PC-9 (cell line): ENCODE measurements at regions not wholly inside any gene's neighbourhood (a gene's known extent, or its start where the extent isn't known, plus 50 kb on each side); places are given as distances from the start of the nearest gene placed in this dataset.

Experiments used
- BruUV-seq: library from RNA; stranded (reverse); fragments of 400-500 nt; replicated peaks from 2 replicates; lab custom pipeline; 2021; lab: Mats Ljungman, UMichigan
- CTCF ChIA-PET: fragments of 300-600 bp; sonication (Branson Sonifier 250); formaldehyde crosslinking; loops from one replicate; lab custom pipeline; 2022; ENCODE audit warnings: antibody characterized with exemption; lab: Charles Lee
- POLR2A ChIA-PET: fragments of 300-600 bp; sonication (Branson Sonifier 250); formaldehyde crosslinking; loops from one replicate; lab custom pipeline; 2022; ENCODE audit warnings: antibody characterized with exemption; ENCODE audit not compliant: unreplicated experiment; lab: Charles Lee
- DNase-seq, 2 experiments: peaks; one replicate each; pipeline versions ENCODE4 v3.0.0 to v3.0.0-alpha.2; 2015 to 2022; ENCODE audit warnings: mixed read lengths in 1 of 2
- H2AFZ ChIP-seq: fragments of 200-600 bp; sonication (generic); 2 replicates; pipeline ENCODE4 v1.8.1; 2017; ENCODE audit warnings: antibody characterized with exemption
- H3F3A ChIP-seq: fragments of 200-600 bp; sonication (generic); 2 replicates; pipeline ENCODE4 v1.8.1; 2017; ENCODE audit warnings: antibody characterized with exemption, mild to moderate bottlenecking, low read depth; ENCODE audit not compliant: insufficient read depth
- H3K27ac ChIP-seq: fragments of 200-600 bp; sonication (generic); 2 replicates; pipeline ENCODE4 v1.6.1; 2016; ENCODE audit warnings: mixed run types
- H3K27me3 ChIP-seq: fragments of 200-600 bp; sonication (generic); 2 replicates; pipeline ENCODE4 v1.6.1; 2016; ENCODE audit warnings: low read depth, mixed run types; ENCODE audit not compliant: insufficient read depth
- H3K36me3 ChIP-seq: fragments of 200-600 bp; sonication (generic); 2 replicates; pipeline ENCODE4 v1.6.1; 2016; ENCODE audit warnings: low read depth, mixed run types
- H3K4me1 ChIP-seq: fragments of 200-600 bp; sonication (generic); replicated peaks from 2 replicates; pipeline ENCODE4 v1.6.1; 2016; ENCODE audit warnings: mixed run types; ENCODE audit not compliant: insufficient read depth
- H3K4me2 ChIP-seq: fragments of 200-600 bp; sonication (generic); 2 replicates; pipeline ENCODE4 v1.6.1; 2017; ENCODE audit warnings: mixed run types
- H3K4me3 ChIP-seq: fragments of 200-600 bp; sonication (generic); 2 replicates; pipeline ENCODE4 v1.6.1; 2016; ENCODE audit warnings: mixed run types
- H3K79me2 ChIP-seq: fragments of 200-600 bp; sonication (generic); 2 replicates; pipeline ENCODE4 v1.6.1; 2017; ENCODE audit warnings: low read depth, mixed run types
- H3K9me2 ChIP-seq: fragments of 200-600 bp; sonication (generic); 2 replicates; pipeline ENCODE4 v1.8.1; 2017; ENCODE audit warnings: mild to moderate bottlenecking; ENCODE audit not compliant: insufficient read depth
- H3K9me3 ChIP-seq: fragments of 200-600 bp; sonication (generic); 2 replicates; pipeline ENCODE4 v1.8.1; 2016; ENCODE audit warnings: low read depth; ENCODE audit not compliant: insufficient read depth
- H4K20me1 ChIP-seq: fragments of 200-600 bp; sonication (generic); 2 replicates; pipeline ENCODE4 v1.8.1; 2017; ENCODE audit not compliant: insufficient read depth
- CTCF ChIP-seq: fragments of 200-600 bp; sonication (generic); conservative IDR thresholded peaks from 2 replicates; pipeline ENCODE4 v1.6.1; 2017; ENCODE audit warnings: mixed run types, antibody characterized with exemption, mild to moderate bottlenecking, moderate library complexity
- EZH2 ChIP-seq: fragments of 200-600 bp; sonication (generic); IDR thresholded peaks from 2 replicates; pipeline ENCODE4 v1.8.0; 2017; ENCODE audit warnings: antibody characterized with exemption, low read depth
- intact Hi-C: fragments of 100-400 bp; cut with micrococcal nuclease; formaldehyde crosslinking; loops from one replicate; pipeline ENCODE4 v1.10.0; 2022; ENCODE audit not compliant: unreplicated experiment

DNA sequence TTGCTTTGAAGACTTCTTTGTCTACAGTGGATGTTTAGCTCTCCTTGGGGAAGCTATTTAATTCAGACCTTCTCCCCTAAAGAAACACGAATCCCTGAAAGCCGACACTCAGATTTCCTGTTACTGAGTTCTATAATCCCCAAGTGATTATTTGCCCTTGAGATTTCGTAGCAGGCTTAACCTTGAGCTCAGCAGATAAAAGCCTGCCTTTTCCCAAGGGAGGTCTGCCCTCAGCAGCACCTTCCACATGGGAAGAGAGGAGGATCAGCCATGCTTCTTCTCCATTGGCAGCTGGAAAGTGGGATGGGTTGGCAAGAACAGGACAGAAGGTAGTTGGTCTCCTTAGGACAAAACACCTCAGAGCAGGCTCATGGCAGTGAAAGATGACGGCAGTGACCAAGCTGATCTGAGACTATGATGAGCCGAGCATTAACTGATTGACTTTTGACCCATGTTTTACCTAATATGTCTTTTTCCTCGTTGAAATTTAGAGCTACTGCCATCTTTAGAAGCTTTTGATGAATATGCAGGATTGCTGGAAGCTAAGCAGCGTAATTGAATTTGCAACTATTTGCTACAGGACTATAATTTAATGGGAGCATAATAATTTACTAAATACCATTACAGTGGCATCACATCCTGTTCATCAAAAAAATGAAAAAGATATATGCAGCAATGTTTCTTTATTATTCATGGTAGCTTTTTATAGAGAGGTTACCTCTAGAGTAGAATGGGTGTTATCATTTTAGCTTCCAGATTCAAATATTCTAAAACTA, 511.1 kb upstream of the ID2 start:
- Histone ChIP-seq H3K79me2 (no peaks in the 10 kb centered on the region), H2AFZ (no peak overlapping the region), H3K36me3 (no peaks in the 10 kb centered on the region), H3F3A (no peaks in the 10 kb centered on the region), H3K9me3 (no peaks in the 10 kb centered on the region), H3K27ac (no peak overlapping the region), H4K20me1 (no peaks in the 10 kb centered on the region), H3K27me3 (peaks cover 7% of the 10 kb centered on the region; the same call in 1 of the 2 replicates), H3K4me2 (no peak overlapping the region), H3K4me1 (no peaks in the 10 kb centered on the region), H3K4me3 (no peak overlapping the region), H3K9me2 (no peaks in the 10 kb centered on the region)
- no TSS peak for BruUV-seq
- ChIA-PET CTCF (no interaction called here), POLR2A (no interaction called here)
- intact Hi-C loops, result no loop called here
- TF ChIP-seq CTCF, result no peak
- no peak for TF ChIP-seq EZH2
- no peak for DNase-seq

GRCh38 chr2:8171608-8172007, 510.2 kb upstream of the ID2 start:
- Histone ChIP-seq H3K27ac (no peak overlapping the region), H3K36me3 (no peaks in the 10 kb centered on the region), H3F3A (no peaks in the 10 kb centered on the region), H4K20me1 (no peaks in the 10 kb centered on the region), H3K4me1 (no peaks in the 10 kb centered on the region), H3K79me2 (no peaks in the 10 kb centered on the region), H3K9me3 (no peaks in the 10 kb centered on the region), H3K27me3 (peaks cover 5% of the 10 kb centered on the region; the same call in 1 of the 2 replicates), H3K9me2 (no peaks in the 10 kb centered on the region), H3K4me2 (no peak overlapping the region), H3K4me3 (no peak overlapping the region), H2AFZ (no peak overlapping the region)
- no TSS peak for BruUV-seq
- ChIA-PET CTCF (no interaction called here), POLR2A (no interaction called here)
- intact Hi-C loops, result no loop called here
- no peak for TF ChIP-seq CTCF
- no peak for TF ChIP-seq EZH2
- no peak for DNase-seq

- Histone ChIP-seq H4K20me1 (no peaks in the 10 kb centered on the region), H3F3A (no peaks in the 10 kb centered on the region), H3K79me2 (no peaks in the 10 kb centered on the region), H3K9me2 (no peaks in the 10 kb centered on the region), H2AFZ (no peak overlapping the region), H3K36me3 (no peaks in the 10 kb centered on the region), H3K4me2 (no peak overlapping the region), H3K9me3 (no peaks in the 10 kb centered on the region), H3K4me3 (no peak overlapping the region), H3K4me1 (no peaks in the 10 kb centered on the region), H3K27ac (no peak overlapping the region), H3K27me3 (peaks cover 5% of the 10 kb centered on the region; the same call in 1 of the 2 replicates)
- ChIA-PET CTCF (no interaction called here), POLR2A (no interaction called here)
- intact Hi-C loops, result no loop called here
- no peak for TF ChIP-seq EZH2
- no peak for TF ChIP-seq CTCF
- DNase-seq, result no peak
- BruUV-seq, result no TSS peak
Observed at GRCh38 chr2:8172661-8173060, 509.2 kb upstream of the ID2 start.
